Natural killer cell (primary cell): ENCODE measurements at regions not wholly inside any gene's neighbourhood (a gene's known extent, or its start where the extent isn't known, plus 50 kb on each side); places are given as distances from the start of the nearest gene placed in this dataset.

Source experiments
- ATAC-seq, 3 donors: fragments of 150-1000 bp in 2 of 3; fragments of 200-7000 bp in 1 of 3; cut with Tn5 transposase; 1 replicate in 1 of 3; 2 replicates in 2 of 3; pipeline ENCODE4 v1.10.0; 2021; ENCODE audit warnings: mild to moderate bottlenecking in 2 of 3, moderate library complexity in 2 of 3
- DNase-seq, 2 donors: peaks; one replicate each; pipeline versions ENCODE4 v3.0.0 to v3.0.0-alpha.2; 2013 to 2021; ENCODE audit warnings: mixed read lengths in 1 of 2
- H3K27ac ChIP-seq: one replicate; pipeline ENCODE4 v1.5.1; 2013; ENCODE audit warnings: mild to moderate bottlenecking, low read length
- H3K27me3 ChIP-seq: one replicate; pipeline ENCODE4 v1.6.1; 2013; ENCODE audit warnings: low read length; ENCODE audit not compliant: control insufficient read depth, insufficient read depth
- H3K36me3 ChIP-seq: one replicate; pipeline ENCODE4 v1.6.1; 2013; ENCODE audit warnings: low read length; ENCODE audit not compliant: control insufficient read depth, insufficient read depth
- H3K4me1 ChIP-seq: one replicate; pipeline ENCODE4 v1.6.1; 2013; ENCODE audit warnings: low read length; ENCODE audit not compliant: control insufficient read depth, insufficient read depth
- H3K4me3 ChIP-seq: one replicate; pipeline ENCODE4 v1.5.1; 2013; ENCODE audit warnings: low read length
- H3K9me3 ChIP-seq: one replicate; pipeline ENCODE4 v1.6.1; 2013; ENCODE audit warnings: low read length; ENCODE audit not compliant: control insufficient read depth, insufficient read depth
- H3K27ac Mint-ChIP-seq, 2 donors: one replicate each; pipeline ENCODE4 v1.8.0; 2022; ENCODE audit warnings: mild to moderate bottlenecking in 2 of 2, mixed read lengths in 2 of 2, moderate library complexity in 1 of 2
- H3K27me3 Mint-ChIP-seq, 2 donors: one replicate each; pipeline ENCODE4 v1.8.0; 2022; ENCODE audit warnings: low read depth in 2 of 2, mixed read lengths in 2 of 2
- H3K36me3 Mint-ChIP-seq: one replicate; pipeline ENCODE4 v1.8.0; 2022; ENCODE audit warnings: mixed read lengths
- H3K4me1 Mint-ChIP-seq, 2 donors: one replicate each; pipeline ENCODE4 v1.8.0; 2022; ENCODE audit warnings: mixed read lengths in 2 of 2
- H3K4me3 Mint-ChIP-seq: one replicate; pipeline ENCODE4 v1.8.0; 2022; ENCODE audit warnings: mild to moderate bottlenecking, moderate library complexity, mixed read lengths
- H3K9me3 Mint-ChIP-seq, 2 donors: one replicate each; pipeline ENCODE4 v1.8.0; 2022; ENCODE audit warnings: mixed read lengths in 2 of 2
- CTCF ChIP-seq: fragments of 200-600 bp; IDR thresholded peaks from one replicate; pipeline ENCODE4 v1.8.0; 2022; ENCODE audit warnings: antibody characterized with exemption
- WGBS: methylation state at CpG from one replicate; pipeline ENCODE4 v1.1.7; 2013; ENCODE audit warnings: missing lambda C conversion rate; ENCODE audit not compliant: insufficient coverage; 5-methylcytosine and 5-hydroxymethylcytosine counted together
- intact Hi-C: fragments of 100-400 bp; cut with micrococcal nuclease; formaldehyde crosslinking; loops from one replicate; pipeline ENCODE4 v1.14.2; 2022

- H3K36me3 ChIP-seq = no peaks in the 10 kb centered on the region
- Mint-ChIP-seq H3K9me3 (no peaks in the 10 kb centered on the region), H3K36me3 (no peaks in the 10 kb centered on the region), H3K4me1 (no peaks in the 10 kb centered on the region), H3K27me3 (peaks cover 0 to 2% of the 10 kb centered on the region in 2 donors), H3K27ac (no peak overlapping the region), H3K4me3 (no peak overlapping the region)
- no peak overlapping the region for H3K4me3 ChIP-seq
- no peak for TF ChIP-seq CTCF
- no peaks in the 10 kb centered on the region for H3K4me1 ChIP-seq
- no peaks in the 10 kb centered on the region for H3K9me3 ChIP-seq
- ATAC-seq (no peak), DNase-seq (no peak)
- H3K27ac ChIP-seq = no peak overlapping the region
- intact Hi-C loops = no loop called here
- 95% methylated on average over 1 of the region's 1 CpG for WGBS
- H3K27me3 ChIP-seq = peaks cover 2% of the 10 kb centered on the region
These were observed 409.4 kb downstream of the PDCD6IP start for GRCh38 chr3:34207806-34208205.

GRCh38 chr3:34212175-34212574, 413.7 kb downstream of the PDCD6IP start:
- ATAC-seq (no peak), DNase-seq (no peak)
- H3K4me1 ChIP-seq = no peaks in the 10 kb centered on the region
- Mint-ChIP-seq H3K4me3 (no peak overlapping the region), H3K27ac (no peak overlapping the region), H3K36me3 (no peaks in the 10 kb centered on the region), H3K9me3 (no peaks in the 10 kb centered on the region), H3K27me3 (peaks cover 0 to 5% of the 10 kb centered on the region in 2 donors), H3K4me1 (no peaks in the 10 kb centered on the region)
- no peak for TF ChIP-seq CTCF
- 51% methylated on average over 2 of the region's 2 CpGs for WGBS
- H3K36me3 ChIP-seq = no peaks in the 10 kb centered on the region
- intact Hi-C loops = no loop called here
- H3K4me3 ChIP-seq = no peak overlapping the region
- H3K27ac ChIP-seq = no peak overlapping the region
- H3K9me3 ChIP-seq = no peaks in the 10 kb centered on the region
- H3K27me3 ChIP-seq = no peaks in the 10 kb centered on the region

- no peaks in the 10 kb centered on the region for H3K4me1 Mint-ChIP-seq
- no peak for TF ChIP-seq CTCF
- H3K36me3 Mint-ChIP-seq = no peaks in the 10 kb centered on the region
- no peak overlapping the region for H3K27ac Mint-ChIP-seq
- H3K4me3 Mint-ChIP-seq = no peak overlapping the region
- no peaks in the 10 kb centered on the region for H3K9me3 Mint-ChIP-seq
- Histone ChIP-seq H3K27ac (no peak overlapping the region), H3K27me3 (no peaks in the 10 kb centered on the region), H3K4me3 (no peak overlapping the region), H3K9me3 (no peaks in the 10 kb centered on the region), H3K4me1 (no peaks in the 10 kb centered on the region), H3K36me3 (no peaks in the 10 kb centered on the region)
- no peak for DNase-seq
- no peak for ATAC-seq
- intact Hi-C loops = no loop called here
- WGBS = 87% methylated on average over 4 of the region's 4 CpGs
- peaks cover 0 to 5% of the 10 kb centered on the region in 2 donors for H3K27me3 Mint-ChIP-seq
These were observed 414.2 kb downstream of the PDCD6IP start for GRCh38 chr3:34212656-34213055.

GRCh38 chr3:34213478-34213877, 415.0 kb downstream of the PDCD6IP start:
- Mint-ChIP-seq H3K36me3 (no peaks in the 10 kb centered on the region), H3K27ac (no peak overlapping the region), H3K9me3 (no peaks in the 10 kb centered on the region), H3K4me3 (no peak overlapping the region), H3K27me3 (peaks cover 0 to 7% of the 10 kb centered on the region in 2 donors), H3K4me1 (no peaks in the 10 kb centered on the region)
- Histone ChIP-seq H3K36me3 (no peaks in the 10 kb centered on the region), H3K4me3 (no peak overlapping the region), H3K27me3 (no peaks in the 10 kb centered on the region), H3K27ac (no peak overlapping the region), H3K4me1 (no peaks in the 10 kb centered on the region), H3K9me3 (no peaks in the 10 kb centered on the region)
- intact Hi-C loops = no loop called here
- TF ChIP-seq CTCF = no peak
- ATAC-seq = no peak
- WGBS = 89% methylated on average over 4 of the region's 4 CpGs
- no peak for DNase-seq
